SK-N-SH (cell line): ENCODE measurements at regions not wholly inside any gene's neighbourhood (a gene's known extent, or its start where the extent isn't known, plus 50 kb on each side); places are given as distances from the start of the nearest gene placed in this dataset.

Source experiments
- CTCF ChIA-PET: fragments of 300-600, 350-600 bp; formaldehyde crosslinking; extraction: SDS; loops from one replicate; lab custom pipeline; 2021; lab: Yijun Ruan, JAX
- POLR2A ChIA-PET: fragments of 350-600 bp; sonication (Branson Sonifier 250); formaldehyde crosslinking; extraction: SDS; loops from one replicate; lab custom pipeline; 2020; ENCODE audit warnings: antibody characterized with exemption, inconsistent platforms; lab: Yijun Ruan, JAX
- DNase-seq: peaks from one replicate; pipeline ENCODE4 v3.0.0; 2012
- H2AFZ ChIP-seq: fragments of 200-600 bp; sonication (generic); 2 replicates; pipeline ENCODE4 v1.8.1; 2016; ENCODE audit warnings: antibody characterized with exemption, mild to moderate bottlenecking, low read depth
- H3F3A ChIP-seq: fragments of 200-600 bp; sonication (generic); replicated peaks from 2 replicates; pipeline ENCODE3; 2016; ENCODE audit warnings: antibody characterized with exemption, mild to moderate bottlenecking; ENCODE audit not compliant: insufficient read depth
- H3K27ac ChIP-seq, 2 experiments: fragments of 200-500 bp in 1 of 2; fragments of 200-600 bp in 1 of 2; sonication (Bioruptor generic) in 1 of 2; sonication (generic), shearing (Covaris generic) in 1 of 2; 2 replicates each; pipeline versions ENCODE4 v1.5.1 to v1.6.1; 2014 to 2016; ENCODE audit warnings: low read depth in 2 of 2, inconsistent platforms in 1 of 2, low read length in 1 of 2, mild to moderate bottlenecking in 1 of 2, mixed read lengths in 1 of 2
- H3K27me3 ChIP-seq: fragments of 200-600 bp; sonication (generic), shearing (Covaris generic); 2 replicates; pipeline ENCODE4 v1.6.1; 2016; ENCODE audit warnings: mixed run types; ENCODE audit not compliant: insufficient read depth
- H3K36me3 ChIP-seq, 2 experiments: fragments of 200-500 bp in 1 of 2; fragments of 200-600 bp in 1 of 2; sonication (Bioruptor generic) in 1 of 2; sonication (generic) in 1 of 2; replicated peaks in 1 of 2; 2 replicates each; pipeline versions ENCODE3 to v1.5.1; 2014 to 2016; ENCODE audit warnings: low read length in 1 of 2, mild to moderate bottlenecking in 1 of 2; ENCODE audit not compliant: insufficient read depth in 2 of 2, control insufficient read depth in 1 of 2
- H3K4me1 ChIP-seq, 2 experiments: fragments of 200-500 bp in 1 of 2; fragments of 200-600 bp in 1 of 2; sonication (Bioruptor generic) in 1 of 2; sonication (generic), shearing (Covaris generic) in 1 of 2; 2 replicates each; pipeline versions ENCODE4 v1.5.1 to v1.6.1; 2014 to 2016; ENCODE audit warnings: low read depth in 1 of 2, low read length in 1 of 2, mixed run types in 1 of 2; ENCODE audit not compliant: insufficient read depth in 2 of 2, control insufficient read depth in 1 of 2
- H3K4me2 ChIP-seq: fragments of 200-600 bp; sonication (generic), shearing (Covaris generic); 2 replicates; pipeline ENCODE4 v1.6.1; 2017; ENCODE audit warnings: mixed run types
- H3K4me3 ChIP-seq, 2 experiments: fragments of 200-500 bp in 1 of 2; fragments of 200-600 bp in 1 of 2; sonication (Bioruptor generic) in 1 of 2; sonication (generic), shearing (Covaris generic) in 1 of 2; 2 replicates each; pipeline versions ENCODE4 v1.5.1 to v1.8.1; 2014 to 2016; ENCODE audit warnings: low read depth in 2 of 2, inconsistent platforms in 1 of 2, low read length in 1 of 2, mild to moderate bottlenecking in 1 of 2, mixed read lengths in 1 of 2, moderate library complexity in 1 of 2
- H3K79me2 ChIP-seq: fragments of 200-600 bp; sonication (generic); 2 replicates; pipeline ENCODE4 v1.8.1; 2017; ENCODE audit warnings: mild to moderate bottlenecking; ENCODE audit not compliant: insufficient read depth
- H3K9ac ChIP-seq: fragments of 200-600 bp; sonication (generic); 2 replicates; pipeline ENCODE4 v1.6.1; 2017; ENCODE audit warnings: mixed run types
- H3K9me2 ChIP-seq: fragments of 200-600 bp; sonication (generic); 2 replicates; pipeline ENCODE4 v1.6.1; 2017; ENCODE audit warnings: mixed run types
- H3K9me3 ChIP-seq: fragments of 200-600 bp; sonication (generic); 2 replicates; pipeline ENCODE4 v1.6.1; 2017; ENCODE audit warnings: mixed run types, mild to moderate bottlenecking, moderate library complexity
- H4K20me1 ChIP-seq: fragments of 200-600 bp; sonication (generic); 2 replicates; pipeline ENCODE4 v1.6.1; 2017; ENCODE audit warnings: mild to moderate bottlenecking, mixed run types; ENCODE audit not compliant: insufficient read depth
- CHD2 ChIP-seq: fragments of 150-350 bp; IDR thresholded peaks from 2 replicates; pipeline ENCODE4 v1.6.1; 2018; ENCODE audit warnings: low read length; ENCODE audit not compliant: partially characterized antibody
- FOXJ3 ChIP-seq: sonication (generic); formaldehyde crosslinking; IDR thresholded peaks from 2 replicates; pipeline ENCODE4 v1.5.1; 2020; ENCODE audit warnings: mild to moderate bottlenecking, missing genetic modification reagents
- FOXM1 ChIP-seq: IDR thresholded peaks from 2 replicates; pipeline ENCODE4 v1.4.0; 2012; ENCODE audit warnings: low read depth, mild to moderate bottlenecking
- GABPA ChIP-seq: IDR thresholded peaks from 2 replicates; pipeline ENCODE4 v1.4.0; 2012; ENCODE audit warnings: low read depth, mild to moderate bottlenecking
- MXI1 ChIP-seq: IDR thresholded peaks from 2 replicates; pipeline ENCODE4 v1.6.1; 2012; ENCODE audit warnings: mild to moderate bottlenecking, low read depth, low read length, improper control_type of control experiment
- REST ChIP-seq: IDR thresholded peaks from 2 replicates; pipeline ENCODE4 v1.6.1; 2012; ENCODE audit warnings: mild to moderate bottlenecking, low read depth, low read length, moderate library complexity
- TAF1 ChIP-seq: IDR thresholded peaks from 2 replicates; pipeline ENCODE4 v1.6.1; 2012; ENCODE audit warnings: low read depth, mild to moderate bottlenecking, low read length, moderate library complexity, borderline replicate concordance
- TEAD4 ChIP-seq: IDR thresholded peaks from 2 replicates; pipeline ENCODE4 v1.4.0; 2012; ENCODE audit warnings: mild to moderate bottlenecking, borderline replicate concordance; ENCODE audit not compliant: insufficient read depth
- USF2 ChIP-seq: fragments of 150-350 bp; IDR thresholded peaks from 2 replicates; pipeline ENCODE4 v1.6.1; 2017; ENCODE audit warnings: antibody characterized with exemption, low read length, low read depth, borderline replicate concordance
- ZBTB33 ChIP-seq: IDR thresholded peaks from 2 replicates; pipeline ENCODE4 v1.4.0; 2012; ENCODE audit warnings: low read depth, borderline replicate concordance
- WGBS: methylation state at CpG from one replicate; pipeline ENCODE4 v1.1.6; 2017; ENCODE audit warnings: low lambda C conversion rate; 5-methylcytosine and 5-hydroxymethylcytosine counted together
- TF ChIP-seq, protein P1 (sequence below): IDR thresholded peaks from 2 replicates; pipeline ENCODE4; 2012

DNA sequence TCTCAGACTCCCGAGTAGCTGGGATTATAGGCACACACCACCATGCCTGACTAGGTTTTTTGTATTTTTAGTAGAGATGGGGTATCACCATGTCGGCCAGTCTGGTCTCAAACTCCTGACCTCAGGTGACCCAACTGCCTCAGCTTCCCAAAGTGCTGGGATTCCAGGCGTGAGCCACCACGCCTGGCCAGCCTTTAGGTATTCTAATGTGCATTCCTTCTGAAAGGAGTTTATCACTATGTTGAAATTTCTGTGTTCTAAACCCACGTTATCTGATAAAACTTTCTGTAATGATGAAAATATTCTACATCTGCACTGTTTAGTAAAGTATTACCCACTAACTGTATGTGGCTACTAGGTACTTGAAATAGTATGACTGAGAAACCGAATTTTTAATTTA lies 110.6 kb upstream of the IMMP2L start (continued):
- TF ChIP-seq USF2 = no peak
- TF ChIP-seq MXI1 = no peak
- no peak for TF ChIP-seq TAF1
- TF ChIP-seq FOXJ3 (CRISPR knock-in tag) = no peak
- TF ChIP-seq, protein P1, sequence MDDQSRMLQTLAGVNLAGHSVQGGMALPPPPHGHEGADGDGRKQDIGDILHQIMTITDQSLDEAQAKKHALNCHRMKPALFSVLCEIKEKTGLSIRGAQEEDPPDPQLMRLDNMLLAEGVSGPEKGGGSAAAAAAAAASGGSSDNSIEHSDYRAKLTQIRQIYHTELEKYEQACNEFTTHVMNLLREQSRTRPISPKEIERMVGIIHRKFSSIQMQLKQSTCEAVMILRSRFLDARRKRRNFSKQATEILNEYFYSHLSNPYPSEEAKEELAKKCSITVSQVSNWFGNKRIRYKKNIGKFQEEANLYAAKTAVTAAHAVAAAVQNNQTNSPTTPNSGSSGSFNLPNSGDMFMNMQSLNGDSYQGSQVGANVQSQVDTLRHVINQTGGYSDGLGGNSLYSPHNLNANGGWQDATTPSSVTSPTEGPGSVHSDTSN = no peak
- no peak for TF ChIP-seq CHD2
- no peak for TF ChIP-seq TEAD4
- no peak for TF ChIP-seq REST

DNA sequence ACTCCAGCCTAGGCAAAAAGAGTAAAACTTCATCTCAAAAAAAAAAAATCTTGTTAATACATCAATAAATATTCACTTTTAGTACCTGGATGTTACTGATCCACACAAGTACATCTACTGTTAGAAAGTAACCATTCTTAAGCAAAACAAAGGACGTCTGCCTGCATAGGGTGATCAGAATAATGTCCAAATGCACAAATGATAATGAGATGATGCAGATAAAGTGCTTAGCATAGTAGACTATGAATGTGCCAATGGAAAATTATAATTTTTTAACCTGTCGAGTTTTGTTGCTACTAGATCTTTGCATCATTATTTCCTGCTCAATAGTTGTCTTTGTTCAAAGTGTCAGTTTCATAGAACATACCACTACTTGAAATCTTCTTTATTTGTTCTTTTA lies 109.6 kb upstream of the IMMP2L start:
- Histone ChIP-seq H3K9me3 (no peaks in the 10 kb centered on the region), H3K27me3 (no peaks in the 10 kb centered on the region), H3K4me3 (no peak overlapping the region), H3K4me2 (no peak overlapping the region), H3K9ac (no peak overlapping the region), H3K27ac (no peak overlapping the region), H3K9me2 (no peaks in the 10 kb centered on the region), H3K79me2 (no peaks in the 10 kb centered on the region), H3F3A (no peaks in the 10 kb centered on the region), H2AFZ (no peak overlapping the region), H4K20me1 (no peaks in the 10 kb centered on the region), H3K36me3 (no peaks in the 10 kb centered on the region), H3K4me1 (no peaks in the 10 kb centered on the region; a peak in 2 of 4 replicates)
- 52% methylated on average over 2 of the region's 2 CpGs for WGBS
- ChIA-PET POLR2A (no interaction called here), CTCF (interaction anchor here (1.2 kb wide), 2 partner anchors 9 to 14 kb away, joined by 3 to 4 read pairs; no protein-coding TSS in a partner anchor)
- TF ChIP-seq ZBTB33 = no peak
- no peak for TF ChIP-seq REST
- TF ChIP-seq GABPA = no peak
- TF ChIP-seq FOXM1 = no peak
- TF ChIP-seq TAF1 = no peak
- no peak for DNase-seq
